Transverse colon (tissue), 4 donors: ENCODE measurements at regions not wholly inside any gene's neighbourhood (a gene's known extent, or its start where the extent isn't known, plus 50 kb on each side); places are given as distances from the start of the nearest gene placed in this dataset.

Experiments
- POLR2A ChIP-seq: fragments of 450-650 bp; IDR thresholded peaks from one replicate; pipeline ENCODE4 v1.6.1; 2016; ENCODE audit warnings: antibody characterized with exemption, mild to moderate bottlenecking, moderate library complexity
- POLR2AphosphoS5 ChIP-seq, 3 donors: sonication (generic); formaldehyde crosslinking; IDR thresholded peaks; one replicate each; pipeline ENCODE4 v1.6.1; 2016; ENCODE audit warnings: antibody characterized with exemption in 3 of 3
- TF ChIP-seq, protein P1 (sequence below), 5 experiments: fragments of 200-600 bp in 3 of 5; fragments of 450-650 bp in 2 of 5; sonication (generic) in 3 of 5; IDR thresholded peaks; 1 replicate in 2 of 5; 2 replicates in 3 of 5; pipeline ENCODE4 v1.5.1; 2016 to 2017; ENCODE audit warnings: antibody characterized with exemption in 5 of 5, inconsistent platforms in 3 of 5, mild to moderate bottlenecking in 2 of 5, moderate library complexity in 1 of 5

DNA sequence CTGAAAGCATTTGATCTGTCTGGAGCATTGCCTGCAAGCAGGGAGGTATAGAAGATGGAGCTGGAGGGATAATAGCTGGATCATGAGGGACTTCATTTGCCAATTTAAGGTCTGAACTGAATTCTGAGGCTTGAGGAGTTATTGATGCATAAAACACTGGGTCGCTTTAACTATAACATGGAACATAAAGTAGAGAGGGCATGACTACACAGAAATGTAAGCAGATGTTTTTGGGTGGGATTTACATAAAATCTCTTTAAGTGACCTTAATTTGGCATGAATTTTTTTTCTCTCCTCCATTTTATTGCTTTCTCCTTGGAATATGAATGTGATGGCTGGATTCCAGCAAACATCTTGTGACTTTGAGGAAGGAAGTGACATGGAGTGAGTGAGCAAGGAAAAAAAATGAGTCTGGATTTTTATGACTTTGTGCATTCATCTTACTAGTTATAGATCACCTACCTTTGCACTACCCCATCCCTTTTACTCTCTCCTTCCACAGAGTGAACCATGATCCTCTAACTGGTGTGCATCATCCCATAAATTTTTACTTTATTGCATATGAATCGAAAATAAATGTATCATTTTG lies 356.0 kb downstream of the DUSP6 start:
- no peak for TF ChIP-seq POLR2AphosphoS5 (IDR thresholded peaks at IDR 0.05)
- TF ChIP-seq, protein P1, sequence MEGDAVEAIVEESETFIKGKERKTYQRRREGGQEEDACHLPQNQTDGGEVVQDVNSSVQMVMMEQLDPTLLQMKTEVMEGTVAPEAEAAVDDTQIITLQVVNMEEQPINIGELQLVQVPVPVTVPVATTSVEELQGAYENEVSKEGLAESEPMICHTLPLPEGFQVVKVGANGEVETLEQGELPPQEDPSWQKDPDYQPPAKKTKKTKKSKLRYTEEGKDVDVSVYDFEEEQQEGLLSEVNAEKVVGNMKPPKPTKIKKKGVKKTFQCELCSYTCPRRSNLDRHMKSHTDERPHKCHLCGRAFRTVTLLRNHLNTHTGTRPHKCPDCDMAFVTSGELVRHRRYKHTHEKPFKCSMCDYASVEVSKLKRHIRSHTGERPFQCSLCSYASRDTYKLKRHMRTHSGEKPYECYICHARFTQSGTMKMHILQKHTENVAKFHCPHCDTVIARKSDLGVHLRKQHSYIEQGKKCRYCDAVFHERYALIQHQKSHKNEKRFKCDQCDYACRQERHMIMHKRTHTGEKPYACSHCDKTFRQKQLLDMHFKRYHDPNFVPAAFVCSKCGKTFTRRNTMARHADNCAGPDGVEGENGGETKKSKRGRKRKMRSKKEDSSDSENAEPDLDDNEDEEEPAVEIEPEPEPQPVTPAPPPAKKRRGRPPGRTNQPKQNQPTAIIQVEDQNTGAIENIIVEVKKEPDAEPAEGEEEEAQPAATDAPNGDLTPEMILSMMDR (IDR thresholded peaks at IDR 0.05) = no peak
- no peak for TF ChIP-seq POLR2A
